DMS53 treated with DMSO at 0.1 percent for 48 hours (cell line): ENCODE measurements at regions not wholly inside any gene's neighbourhood (a gene's known extent, or its start where the extent isn't known, plus 50 kb on each side); places are given as distances from the start of the nearest gene placed in this dataset.

ENCODE experiments used
- DNase-seq: peaks from one replicate; lab custom pipeline; 2025; ENCODE audit not compliant: unreplicated experiment; lab: John Stamatoyannopoulos, UW

GRCh38 chr15:72966641-72967040 lies 85.6 kb upstream of the NEO1 start:
- no peak for DNase-seq

DNA sequence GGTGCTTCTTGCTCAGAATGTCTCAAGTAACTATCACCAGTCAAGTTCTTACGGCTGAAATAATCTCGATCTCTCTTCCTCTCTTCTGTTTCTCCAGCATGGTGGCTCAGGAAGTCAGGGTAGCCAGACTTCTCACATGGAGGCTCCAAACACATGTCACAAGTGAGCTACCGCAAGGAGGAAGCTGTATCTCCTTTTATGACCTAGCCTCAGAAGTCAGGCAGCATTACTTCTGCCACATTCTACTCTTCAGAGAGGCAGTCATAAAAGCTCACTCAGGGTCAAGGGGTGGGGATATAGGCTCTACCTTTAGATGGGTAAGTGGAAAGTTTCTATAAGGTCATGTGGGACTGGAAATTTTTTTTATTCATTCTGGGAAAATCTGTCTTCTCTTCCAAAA lies 86.6 kb upstream of the NEO1 start:
- DNase-seq: no peak

DNA sequence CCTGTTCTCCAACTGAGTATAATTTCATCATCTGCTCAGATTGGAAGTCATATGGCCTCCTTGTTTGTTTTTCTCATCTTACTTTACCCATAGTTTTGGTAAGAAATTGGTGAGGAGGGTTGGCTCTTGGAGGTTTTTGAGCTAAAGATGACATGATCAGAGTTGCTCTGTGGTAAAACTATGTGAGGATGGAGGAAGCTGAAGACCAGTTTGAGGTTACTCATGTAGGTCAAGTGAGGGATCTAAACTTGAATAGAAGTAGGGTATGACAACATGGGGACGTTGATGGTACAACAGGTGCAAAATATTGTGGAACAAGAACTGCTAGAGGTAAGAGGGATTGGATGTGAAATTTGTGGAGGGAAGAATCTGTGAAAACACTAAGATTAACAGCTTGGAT lies 87.7 kb upstream of the NEO1 start:
- no peak for DNase-seq

- no peak for DNase-seq
Measured at GRCh38 chr15:72964135-72964534, 88.1 kb upstream of the NEO1 start.

GRCh38 chr15:72962054-72962702 lies 90.1 kb upstream of the NEO1 start:
- DNase-seq: no peak

- no peak for DNase-seq
Measured at GRCh38 chr15:72961346-72961745, 90.9 kb upstream of the NEO1 start.

DNA sequence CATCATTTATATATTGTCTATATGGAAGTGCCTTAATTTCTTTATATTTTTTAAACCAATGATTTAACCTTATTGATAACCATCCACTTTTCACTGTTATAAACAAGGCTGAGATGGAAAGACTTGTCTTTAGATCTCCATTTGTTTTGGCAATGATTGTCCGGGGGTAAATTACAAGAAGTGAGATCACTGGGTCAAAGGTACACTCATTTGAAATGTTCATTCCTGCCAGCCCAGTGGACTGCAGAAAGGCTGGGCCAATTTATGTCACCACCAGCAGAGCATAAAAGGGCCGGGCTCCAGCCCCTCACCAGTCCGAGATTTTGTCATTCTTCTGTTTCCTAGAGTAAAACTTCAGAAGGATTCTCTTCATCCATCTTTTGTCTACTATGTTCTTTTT lies 93.6 kb upstream of the NEO1 start:
- DNase-seq: no peak

GRCh38 chr15:72953306-72953705 lies 99.0 kb upstream of the NEO1 start:
- DNase-seq: no peak

DNA sequence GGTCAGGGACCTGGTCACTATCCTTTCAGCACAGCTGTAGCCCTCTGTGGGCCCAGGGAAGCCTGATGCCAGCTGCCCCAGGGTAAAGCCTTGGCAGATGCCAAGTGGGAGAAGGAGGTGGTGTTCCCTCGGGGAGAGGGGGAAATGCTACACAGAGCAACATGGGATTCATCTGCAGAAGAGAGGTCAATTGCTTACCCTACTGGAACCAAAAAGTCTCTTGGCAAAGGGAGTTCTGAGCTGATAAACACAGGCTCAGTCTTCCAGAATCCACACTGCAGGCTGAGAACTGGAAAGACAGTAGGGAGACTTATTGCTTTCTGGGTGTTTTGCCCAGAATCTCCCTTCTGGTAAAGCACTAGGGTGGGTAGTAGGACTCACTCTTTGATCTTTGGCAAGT lies 100.1 kb upstream of the NEO1 start:
- DNase-seq: no peak

GRCh38 chr15:72948662-72949061 lies 103.6 kb upstream of the NEO1 start:
- no peak for DNase-seq

DNA sequence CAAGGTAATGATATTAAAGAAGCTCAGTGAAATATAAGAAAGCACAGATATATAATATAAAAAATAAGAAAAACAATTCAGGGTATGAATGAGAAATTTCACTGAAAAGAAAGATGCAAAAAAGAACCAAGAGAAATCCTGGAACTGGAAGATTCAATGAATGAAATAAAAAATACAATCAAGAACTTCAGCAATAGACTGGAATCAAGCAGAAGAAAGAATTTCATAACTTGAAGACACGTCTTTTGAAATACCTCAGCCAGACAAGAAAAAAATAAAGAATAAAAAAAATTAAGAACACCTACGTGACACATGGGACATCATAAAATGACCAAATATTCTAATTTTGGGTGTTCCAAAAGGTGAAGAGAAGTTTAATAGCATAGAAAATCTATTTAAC lies 104.6 kb upstream of the NEO1 start:
- no peak for DNase-seq

DNA sequence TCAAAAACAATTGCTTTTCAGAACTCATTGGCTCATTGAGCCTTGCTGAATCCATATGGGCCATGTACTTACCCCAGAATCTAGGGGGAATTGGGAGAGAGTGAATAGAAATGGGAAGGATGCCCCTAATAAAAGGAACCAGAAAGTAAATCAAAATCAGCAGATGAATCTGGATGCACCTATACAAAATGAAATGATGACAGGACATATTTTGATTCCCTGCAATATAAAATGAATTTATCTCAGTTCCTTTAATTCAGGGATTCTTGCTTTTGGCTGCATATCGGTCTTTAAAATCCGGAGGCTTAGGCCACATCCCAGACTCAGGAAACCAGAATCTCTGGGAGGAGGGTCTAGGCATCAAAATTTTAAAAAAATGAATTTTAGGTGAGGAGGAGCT lies 107.7 kb upstream of the NEO1 start:
- no peak for DNase-seq

GRCh38 chr15:72940229-72940622 lies 112.0 kb upstream of the NEO1 start:
- no peak for DNase-seq

DNA sequence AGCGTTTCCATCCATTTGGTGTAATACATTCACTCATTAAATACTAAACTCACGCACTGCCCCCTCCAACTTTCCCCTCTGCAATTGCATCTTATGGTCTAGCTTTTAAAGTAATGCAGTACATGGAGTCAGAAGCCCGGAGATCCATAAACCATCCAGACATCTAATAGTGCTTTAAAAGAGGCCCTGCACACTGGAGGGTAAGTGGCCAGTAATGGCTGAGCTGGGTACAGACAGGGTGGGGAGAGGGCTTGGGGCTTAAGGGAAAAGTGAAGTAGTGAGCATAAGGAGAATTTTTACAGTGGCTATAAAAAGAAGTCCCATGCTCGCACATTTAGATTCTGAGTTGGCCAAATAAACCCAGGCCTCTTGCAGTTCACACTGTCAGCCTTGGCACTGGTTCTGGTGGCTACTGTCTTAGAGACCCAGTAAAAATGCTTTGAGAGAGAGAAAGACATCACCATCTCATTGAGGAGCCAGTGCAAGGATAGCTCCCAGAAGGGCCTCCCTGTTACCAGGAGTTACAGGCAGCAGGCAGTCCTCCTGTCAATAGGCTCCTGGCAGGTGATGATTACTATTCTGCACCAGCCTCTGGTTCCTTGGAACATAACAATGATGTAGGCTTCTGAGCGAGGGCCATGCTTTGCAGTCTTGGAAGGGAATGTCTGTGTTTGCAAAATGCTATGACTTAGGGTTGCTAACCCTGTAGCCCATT lies 112.6 kb upstream of the NEO1 start:
- DNase-seq: no peak

DNA sequence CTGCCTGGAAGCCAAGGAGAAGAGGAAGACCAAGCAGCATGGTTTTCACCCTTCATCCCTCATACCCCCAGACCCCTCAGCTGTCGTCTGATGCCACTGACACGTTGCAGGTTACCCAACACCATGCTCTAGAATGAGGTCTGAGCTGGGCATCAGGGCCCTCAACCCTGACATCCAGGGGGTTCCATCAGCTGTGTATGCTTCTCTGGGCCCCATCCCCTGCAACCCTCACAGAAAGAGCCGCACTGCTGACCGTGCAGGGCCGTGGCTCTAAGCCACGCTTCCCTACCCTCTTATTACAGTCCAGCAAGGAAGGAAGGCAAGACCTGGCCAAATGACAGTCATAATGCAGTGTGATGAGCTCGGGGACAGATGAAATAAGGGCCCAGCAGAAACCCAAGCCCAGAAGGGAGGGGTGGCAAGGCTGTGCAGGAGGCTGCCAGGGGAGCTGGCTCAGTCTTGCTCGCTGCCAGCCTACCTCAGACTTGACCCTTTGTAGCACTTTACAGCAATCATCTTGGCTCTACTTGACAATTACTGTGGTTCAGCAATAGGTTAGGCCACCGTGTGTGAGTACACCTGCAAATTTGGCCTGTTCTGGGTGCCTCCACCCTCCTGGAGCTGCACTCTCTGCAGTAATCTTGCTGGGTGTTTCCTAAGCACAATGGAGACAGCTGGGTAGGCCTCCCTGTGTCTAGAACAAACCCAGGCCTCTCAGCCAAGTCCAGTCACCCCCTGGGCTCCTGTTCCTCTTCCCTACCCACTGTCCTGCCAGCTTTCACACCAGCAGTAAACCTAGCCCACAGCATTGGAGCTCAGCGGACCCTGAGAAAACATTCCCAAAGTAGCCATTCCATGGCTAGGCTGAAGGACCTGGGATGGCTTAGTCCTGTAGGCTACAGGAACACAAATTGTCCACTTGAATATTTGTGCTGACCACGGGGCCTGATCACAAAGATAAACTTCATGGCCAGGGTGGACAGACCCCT lies 115.3 kb upstream of the NEO1 start:
- DNase-seq: no peak

GRCh38 chr15:72936237-72936636 lies 116.0 kb upstream of the NEO1 start:
- no peak for DNase-seq

DNA sequence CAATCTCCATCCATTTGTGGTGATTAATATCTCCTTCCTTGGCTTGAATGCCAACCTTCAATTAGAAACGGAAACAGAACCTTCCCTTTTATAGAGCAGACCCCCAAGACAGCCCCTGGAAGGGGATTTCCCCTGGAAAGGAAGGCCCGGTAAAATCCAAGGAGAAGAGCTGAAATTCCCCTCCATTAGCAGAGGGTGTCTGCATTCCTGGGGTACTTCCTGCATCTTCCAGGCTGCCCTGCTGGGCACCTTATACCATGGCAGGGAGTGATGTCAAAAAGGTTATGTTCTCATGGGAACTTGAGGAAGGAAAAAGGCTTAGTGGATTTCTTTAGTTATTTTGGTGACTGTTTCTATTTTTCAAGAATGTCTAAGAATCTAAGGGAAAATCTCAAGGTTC lies 116.7 kb upstream of the NEO1 start:
- DNase-seq: no peak

GRCh38 chr15:72934921-72935320 lies 117.3 kb upstream of the NEO1 start:
- no peak for DNase-seq

DNA sequence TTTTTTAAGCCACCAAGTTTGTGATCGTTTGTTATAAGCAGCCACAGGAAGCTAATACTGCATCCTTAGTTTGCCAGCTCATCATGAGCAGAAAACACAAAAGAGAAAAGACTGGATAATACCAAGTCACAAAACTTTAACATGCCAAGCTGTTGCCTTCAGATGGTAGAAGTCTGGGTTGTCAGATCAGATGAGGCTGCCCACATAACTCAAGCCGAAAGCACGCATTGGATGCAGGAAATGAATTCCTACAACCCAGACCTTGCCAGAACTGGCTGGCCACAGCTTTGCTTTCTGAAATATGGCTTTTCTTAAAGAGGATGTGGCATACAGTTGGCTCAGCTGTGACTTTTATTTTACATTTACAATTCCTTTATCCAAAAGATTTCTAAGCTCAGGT lies 118.3 kb upstream of the NEO1 start:
- no peak for DNase-seq

DNA sequence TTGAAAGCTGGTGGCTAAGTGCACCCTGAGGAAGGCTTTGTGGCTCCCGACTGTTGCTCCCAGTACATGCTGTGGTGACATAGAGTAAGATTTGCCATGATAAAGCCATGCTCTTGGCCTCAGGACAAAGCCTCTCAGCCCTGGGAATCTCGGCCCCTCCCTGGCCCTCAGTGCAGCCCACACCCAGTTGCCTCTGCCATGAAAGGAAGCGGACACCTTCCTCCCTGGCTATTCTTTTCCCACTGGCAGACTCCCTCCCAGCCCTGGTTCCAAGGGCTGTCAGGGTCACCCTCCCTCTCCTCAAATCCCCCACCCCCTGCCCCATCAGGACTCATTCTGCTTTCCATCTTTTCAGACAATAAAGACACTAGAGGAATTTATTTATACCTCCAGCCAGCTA lies 119.8 kb upstream of the NEO1 start:
- DNase-seq: no peak

GRCh38 chr15:72927451-72927850 lies 124.8 kb upstream of the NEO1 start:
- no peak for DNase-seq

- DNase-seq: no peak
Measured at GRCh38 chr15:72925661-72926060, 126.6 kb upstream of the NEO1 start.
